CD4-positive, alpha-beta T cell treated with Interleukin-21 for 1 hour (primary cell): ENCODE measurements at regions not wholly inside any gene's neighbourhood (a gene's known extent, or its start where the extent isn't known, plus 50 kb on each side); places are given as distances from the start of the nearest gene placed in this dataset.

Experiments
- DNase-seq: peaks from one replicate; pipeline ENCODE4 v3.0.0-alpha.2; 2020

DNA sequence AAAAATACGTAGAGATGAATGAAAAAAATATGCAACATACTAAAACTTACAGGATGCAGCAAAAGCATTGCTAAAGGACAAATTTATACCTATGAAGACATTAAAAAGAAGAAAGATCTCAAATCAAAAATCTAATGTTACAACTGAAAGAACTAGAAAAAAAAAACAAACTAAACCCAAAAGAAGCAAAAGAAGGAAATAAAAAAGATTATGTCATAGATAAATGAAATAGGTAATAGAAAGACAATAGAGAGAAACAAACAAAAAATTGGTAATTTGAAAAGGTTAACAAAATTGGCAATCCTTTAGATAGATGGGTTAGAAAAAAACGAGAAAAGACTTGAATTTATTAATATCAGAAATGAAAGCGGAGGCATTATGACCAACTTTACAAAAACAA lies 1000.2 kb downstream of the TLE4 start:
- DNase-seq, result no peak

DNA sequence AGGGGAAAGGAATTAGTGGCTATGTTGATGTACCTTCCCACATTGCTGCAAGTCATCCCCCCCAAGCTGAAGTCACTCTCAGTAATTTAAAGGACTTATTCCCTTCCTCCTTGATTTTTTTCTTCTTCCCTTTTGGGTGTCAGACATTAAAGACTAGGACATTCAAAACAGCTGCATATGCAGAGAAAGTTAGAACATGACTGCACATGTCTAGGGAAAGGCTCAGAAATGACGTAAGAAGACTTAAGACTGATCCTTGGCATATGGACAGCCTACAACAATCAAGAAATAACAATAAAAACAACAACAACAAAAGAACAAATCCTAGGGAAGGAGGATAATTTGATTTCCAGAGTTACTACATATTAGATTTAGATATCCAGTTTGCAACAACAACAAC lies 997.5 kb downstream of the TLE4 start:
- DNase-seq, result no peak

DNA sequence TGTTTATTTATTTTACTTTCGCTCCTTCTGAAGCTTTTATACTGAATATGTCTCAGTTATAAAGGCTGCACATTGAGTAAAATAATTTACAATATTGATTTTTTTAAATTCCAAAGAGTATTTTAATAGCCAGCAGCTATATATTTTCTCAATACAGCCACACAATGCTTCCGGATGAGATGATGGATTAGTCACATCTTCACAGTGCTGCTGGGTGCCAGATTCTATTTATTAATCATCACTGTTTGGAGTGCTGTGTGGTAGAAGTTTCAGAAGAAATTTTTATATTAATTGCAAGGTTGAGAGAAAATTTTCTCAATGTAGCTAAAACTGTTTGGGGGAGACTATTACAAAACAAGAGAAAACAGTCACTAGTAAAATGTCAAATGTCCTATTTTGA lies 989.8 kb downstream of the TLE4 start:
- DNase-seq, result no peak

DNA sequence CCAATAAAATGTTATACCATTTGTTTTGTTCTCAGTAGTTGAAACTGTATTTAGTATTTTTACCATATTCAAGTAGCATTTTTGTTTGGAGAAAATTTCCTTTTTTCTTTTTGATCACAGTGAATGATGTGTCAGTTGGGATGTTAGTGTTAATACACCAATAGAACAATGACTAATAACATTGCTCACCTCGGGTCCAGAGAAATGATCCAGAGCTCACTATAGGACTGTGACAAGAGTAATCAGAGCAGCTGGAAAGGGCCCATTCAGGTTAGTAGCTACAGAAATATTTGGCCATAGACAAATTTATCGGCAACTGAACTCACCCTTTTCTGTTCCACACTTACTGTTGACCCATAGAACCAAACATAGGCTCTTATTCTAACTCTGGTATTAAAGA lies 989.2 kb downstream of the TLE4 start:
- DNase-seq, result no peak

DNA sequence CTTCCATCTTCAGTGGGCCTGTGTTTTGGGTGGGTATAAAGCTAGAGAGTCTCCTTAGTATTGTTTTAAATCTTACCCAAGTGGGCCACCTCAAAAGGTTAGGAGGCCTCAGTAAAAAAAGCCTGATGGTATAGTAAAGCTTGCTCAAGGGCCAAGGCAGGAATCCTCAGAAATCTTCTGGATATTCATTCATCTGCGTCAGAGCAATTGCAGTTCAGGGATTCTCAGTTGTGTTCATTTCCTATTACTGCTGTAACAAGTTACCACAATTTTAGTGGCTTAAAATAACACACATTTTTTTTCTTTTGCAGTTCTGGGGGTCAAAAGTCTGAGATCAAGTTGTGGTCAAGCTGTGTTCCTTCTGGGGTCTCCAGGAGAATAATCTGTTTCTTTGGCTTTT lies 985.5 kb downstream of the TLE4 start:
- DNase-seq, result no peak

DNA sequence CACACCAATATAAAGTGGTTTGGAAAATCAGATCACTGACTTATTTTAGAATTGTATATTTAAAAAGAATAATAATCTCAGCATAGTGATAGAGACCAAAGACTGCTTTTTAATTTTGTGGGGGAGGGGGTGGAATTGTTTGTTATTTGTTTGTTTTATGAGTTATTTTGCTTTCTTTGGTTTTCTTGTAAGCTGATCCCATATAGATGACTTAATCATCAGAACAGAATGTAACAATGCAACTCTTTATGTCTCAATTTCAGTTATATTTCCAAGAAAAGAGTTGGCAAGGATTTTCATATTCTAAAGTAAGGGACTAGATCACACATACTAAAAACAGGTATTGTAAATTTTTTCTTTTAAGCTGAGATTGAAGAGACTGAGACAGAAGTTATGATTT lies 984.9 kb downstream of the TLE4 start:
- DNase-seq, result no peak

DNA sequence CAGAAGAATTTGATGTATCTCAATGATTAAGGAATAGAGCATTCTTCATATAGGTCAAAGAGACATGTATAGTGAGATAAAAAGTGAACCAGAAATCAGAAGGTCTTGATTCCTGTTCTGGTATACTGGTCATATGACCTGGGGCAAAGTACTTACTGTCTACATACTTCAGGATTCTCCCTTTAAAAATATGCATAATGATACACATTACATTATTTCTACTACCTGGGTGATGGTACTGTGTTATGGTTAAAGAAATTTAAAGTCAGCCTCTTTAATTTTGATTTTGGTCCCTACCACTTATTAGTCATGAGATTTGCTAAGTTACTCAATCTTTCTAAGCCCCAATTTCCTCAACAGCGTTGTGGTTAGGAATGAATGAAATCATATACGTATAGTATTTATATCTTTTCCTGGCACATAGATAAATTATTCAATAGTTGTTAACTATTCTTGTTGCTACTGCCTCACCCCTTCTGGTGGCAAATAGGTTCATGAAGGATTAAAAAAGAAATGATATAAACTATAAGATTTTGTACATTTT lies 984.1 kb downstream of the TLE4 start:
- no peak for DNase-seq

DNA sequence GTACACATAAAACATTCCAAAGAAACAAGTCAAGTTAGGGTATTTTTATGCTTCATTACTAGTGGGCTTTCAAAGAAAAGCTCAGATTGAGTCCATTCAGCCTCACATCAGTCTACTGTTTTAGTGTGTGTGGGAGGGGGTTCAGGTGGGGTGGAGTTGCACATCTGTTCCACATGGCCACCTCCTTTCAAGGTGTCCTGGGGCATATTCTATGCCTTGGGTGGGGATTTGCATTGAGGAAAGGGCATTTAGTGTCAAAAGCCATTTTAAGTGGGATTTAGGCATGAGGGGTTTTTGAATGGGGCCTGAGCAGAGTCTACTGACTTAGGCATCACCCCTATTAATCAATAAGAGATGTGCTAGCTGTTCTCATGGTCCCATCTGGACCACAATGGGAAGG lies 983.1 kb downstream of the TLE4 start:
- DNase-seq, result no peak

DNA sequence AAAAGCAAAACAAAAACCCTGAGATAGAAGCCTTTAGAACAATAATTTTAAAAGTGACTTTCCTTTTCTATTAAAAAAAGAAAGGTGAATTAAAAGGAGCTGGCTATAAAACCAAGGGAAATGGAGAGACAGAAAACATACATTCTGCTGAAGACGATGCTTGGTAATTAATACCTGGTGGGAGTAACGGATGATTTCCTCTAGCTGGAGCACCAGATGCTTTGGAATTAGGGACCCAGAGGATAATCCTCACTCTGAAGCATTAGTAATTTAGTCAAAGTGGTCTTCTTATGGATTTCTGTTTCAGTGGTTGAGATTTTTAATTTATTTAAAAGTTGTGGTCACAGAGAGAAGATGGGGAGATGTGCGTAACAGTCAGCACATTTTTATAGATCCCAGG lies 982.5 kb downstream of the TLE4 start:
- DNase-seq, result no peak

DNA sequence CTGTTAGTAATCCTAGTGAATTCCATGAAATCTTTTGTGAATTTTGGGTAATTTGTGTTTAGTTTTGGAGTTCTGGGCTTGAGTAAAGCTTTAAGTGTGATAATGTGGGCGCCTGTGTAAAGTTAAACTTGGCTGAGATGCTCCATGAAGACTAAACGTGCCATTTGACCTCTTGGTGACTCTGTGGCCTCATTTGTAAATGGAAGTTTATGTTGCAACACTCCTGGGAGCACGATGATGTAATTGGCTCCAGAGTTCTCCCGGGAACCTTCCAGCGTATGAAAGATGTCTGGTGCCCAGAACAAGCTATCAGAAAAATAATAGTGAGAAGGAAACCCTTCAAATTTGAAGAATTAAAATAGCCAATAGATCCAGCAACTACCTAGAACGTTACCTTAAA lies 981.2 kb downstream of the TLE4 start:
- no peak for DNase-seq

DNA sequence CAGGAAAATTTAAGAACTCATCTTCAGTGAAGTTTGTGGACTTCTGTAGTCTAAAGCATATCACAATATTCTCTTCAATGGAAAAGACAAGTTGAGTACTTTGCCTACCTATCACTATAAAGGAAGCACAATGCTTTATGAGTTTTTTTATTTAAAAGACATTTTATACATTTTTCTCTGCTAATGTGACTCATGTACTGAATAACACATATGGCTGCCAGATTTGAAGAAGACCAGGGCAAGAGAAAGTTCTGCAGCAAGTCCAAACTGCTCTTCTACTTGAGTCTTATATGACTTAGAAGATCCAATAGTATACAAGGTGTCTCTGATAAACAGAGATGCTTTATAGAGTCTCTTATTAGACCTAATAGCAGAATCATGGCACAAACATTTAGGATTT lies 978.4 kb downstream of the TLE4 start:
- DNase-seq, result no peak

DNA sequence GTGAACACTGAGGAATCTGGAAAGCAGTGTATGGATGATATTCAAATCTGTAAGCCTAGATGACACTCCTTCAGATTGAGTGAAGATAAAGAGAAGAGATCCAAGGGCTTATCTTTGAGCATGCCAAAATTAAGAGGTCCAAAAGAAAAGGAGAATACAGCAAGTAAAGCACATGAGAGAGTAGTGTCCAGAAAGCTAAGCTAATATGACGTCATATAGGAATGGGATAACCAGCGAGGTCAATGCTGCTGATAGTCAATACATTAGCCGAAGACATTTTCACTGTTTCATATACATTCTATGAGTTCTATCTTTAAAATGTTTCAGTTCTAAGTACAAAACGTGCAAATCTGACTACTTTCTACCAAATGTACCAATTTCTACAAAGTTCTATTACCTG lies 975.8 kb downstream of the TLE4 start:
- DNase-seq, result no peak

DNA sequence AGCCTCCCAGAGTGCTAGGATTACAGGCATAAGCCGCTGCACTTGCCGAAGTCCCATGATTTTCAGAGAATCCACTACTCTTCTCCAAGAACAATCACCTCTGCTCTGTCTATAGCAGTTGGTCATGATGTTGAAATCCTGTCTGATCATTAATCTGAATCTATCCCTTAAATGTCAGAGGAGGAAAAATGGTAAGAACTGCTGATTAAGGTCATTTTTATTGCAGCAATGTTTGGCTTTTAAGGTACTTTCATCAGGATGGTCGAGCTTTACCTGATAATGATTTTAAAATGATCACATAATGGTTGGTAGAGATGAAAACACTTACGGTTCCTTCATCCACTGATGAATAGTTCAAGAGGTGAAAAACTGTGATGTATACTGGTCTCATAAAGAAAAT lies 968.6 kb downstream of the TLE4 start:
- DNase-seq, result no peak

DNA sequence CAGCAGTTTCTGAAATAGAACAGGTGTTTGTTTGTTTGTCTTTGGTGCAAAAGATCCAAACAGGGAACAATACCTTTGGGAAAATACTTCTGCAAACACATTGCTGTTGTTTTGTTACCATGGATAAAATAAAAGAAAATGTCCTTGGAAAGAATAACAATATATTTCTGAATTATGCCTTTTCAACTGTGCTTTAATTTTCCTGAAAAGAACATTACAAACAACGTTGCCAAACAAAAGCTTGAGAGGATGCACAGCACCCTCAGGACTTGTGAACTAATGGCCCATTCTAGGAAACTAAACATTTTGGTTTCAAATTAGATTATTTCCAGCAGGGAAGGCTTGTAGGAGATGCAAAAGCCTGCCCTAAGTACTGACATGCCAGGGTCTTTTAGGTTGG lies 967.2 kb downstream of the TLE4 start:
- no peak for DNase-seq

DNA sequence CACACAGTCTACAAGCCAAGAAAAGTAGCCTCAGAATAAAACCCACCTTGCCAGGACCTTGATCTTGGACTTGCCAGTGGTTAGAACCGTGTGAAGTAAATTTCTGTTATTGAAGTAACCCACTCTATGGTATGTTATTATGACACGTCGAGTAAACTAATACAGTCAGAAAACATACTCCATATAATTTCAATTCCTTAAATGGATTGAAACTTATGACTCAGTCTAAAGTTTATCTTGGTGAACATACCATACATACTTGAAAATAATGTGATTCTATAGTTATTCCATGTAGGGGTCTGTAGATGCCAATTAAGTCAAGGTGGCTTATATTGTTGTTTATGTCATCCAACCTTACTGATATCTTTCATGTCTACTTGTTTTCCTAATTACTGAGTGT lies 950.7 kb downstream of the TLE4 start:
- no peak for DNase-seq

DNA sequence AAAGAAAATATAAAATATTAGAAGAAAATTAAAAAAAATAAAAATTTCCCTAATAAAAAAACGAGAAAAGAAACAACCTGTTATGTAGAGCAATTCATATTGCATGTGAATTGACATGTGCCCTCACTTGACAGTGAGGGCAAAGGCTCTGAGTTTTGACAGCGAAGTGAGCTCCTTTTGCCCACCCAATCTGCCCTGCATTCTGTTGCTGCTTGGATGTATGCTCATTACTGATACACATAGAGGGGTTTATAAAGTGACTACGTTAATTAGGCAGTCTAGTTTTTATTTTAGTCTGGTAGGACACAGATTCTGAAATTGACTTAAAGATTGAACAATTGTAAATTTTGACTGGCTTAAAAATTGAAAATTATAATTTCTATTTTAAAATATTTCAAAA lies 949.4 kb downstream of the TLE4 start:
- DNase-seq, result no peak

DNA sequence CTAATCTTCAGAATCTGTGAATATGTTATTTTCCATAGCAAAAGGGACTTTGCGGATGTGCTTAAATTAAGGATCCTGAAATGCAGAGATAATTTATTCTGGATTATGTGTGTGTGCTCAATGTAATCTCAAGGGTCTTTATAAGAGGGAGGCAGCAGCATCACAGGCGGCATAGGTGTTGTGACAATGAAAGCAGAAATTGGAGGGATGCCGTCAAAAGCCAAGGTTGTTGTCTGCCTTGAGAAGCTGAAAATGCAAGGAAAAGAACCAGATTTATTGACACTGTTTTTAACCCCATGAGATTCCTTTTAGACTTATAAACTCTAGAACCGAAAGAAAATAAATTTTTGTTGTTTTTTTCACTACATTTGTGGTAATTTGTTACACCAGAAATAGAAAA lies 948.5 kb downstream of the TLE4 start:
- DNase-seq, result no peak

DNA sequence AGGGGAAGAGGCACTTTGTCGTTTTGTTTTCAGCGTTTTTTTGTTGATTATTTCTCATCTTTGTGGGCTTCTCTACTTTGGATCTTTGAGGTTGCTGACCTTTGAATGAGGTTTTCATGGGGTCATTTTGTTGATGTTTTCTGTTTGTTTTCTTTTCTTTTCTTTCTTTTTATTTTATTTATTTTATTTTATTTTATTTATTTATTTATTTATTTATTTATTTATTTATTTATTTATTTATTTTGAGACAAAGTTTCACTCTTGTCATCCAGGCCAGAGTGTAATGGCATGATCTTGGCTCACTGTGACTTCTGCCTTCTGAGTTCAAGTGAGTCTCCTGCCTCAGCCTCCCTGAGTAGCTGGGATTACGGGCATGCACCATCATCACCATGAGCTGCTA lies 946.7 kb downstream of the TLE4 start:
- no peak for DNase-seq

DNA sequence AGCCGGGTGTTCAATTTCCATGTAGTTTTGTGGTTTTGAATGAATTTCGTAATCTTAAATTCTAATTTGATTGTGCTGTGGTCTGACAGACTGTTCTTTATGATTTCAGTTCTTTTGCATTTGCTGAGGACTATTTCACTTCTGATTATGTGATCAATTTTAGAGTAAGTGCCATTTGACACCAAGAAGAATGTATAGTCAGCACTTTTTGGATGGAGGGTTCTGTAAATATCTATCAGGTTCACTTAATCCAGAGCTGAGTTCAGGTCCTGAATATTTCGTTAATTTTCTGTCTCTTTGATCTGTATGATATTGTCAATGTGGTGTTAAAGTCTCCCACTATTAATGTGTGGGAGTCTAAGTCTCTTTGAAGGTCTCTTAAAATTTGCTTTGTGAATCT lies 944.9 kb downstream of the TLE4 start:
- DNase-seq, result no peak

DNA sequence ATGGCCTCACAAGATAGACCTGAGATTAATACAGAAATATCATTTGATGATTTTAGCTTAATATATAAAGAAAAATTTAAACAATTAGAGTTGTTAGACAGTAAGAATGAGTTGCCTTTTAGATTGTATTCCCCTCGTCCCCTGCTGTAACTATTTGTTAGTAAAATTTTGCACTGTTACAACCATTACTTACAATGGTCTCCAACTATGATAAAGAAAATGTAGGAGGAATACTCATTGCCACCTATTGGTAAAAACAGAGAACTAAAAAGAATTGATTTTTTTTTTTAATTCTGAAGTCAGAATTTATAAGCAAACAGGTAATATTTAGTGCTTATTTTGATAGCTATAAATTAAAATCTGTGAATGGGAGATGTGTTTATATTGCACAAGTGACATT lies 937.6 kb downstream of the TLE4 start:
- DNase-seq, result no peak

DNA sequence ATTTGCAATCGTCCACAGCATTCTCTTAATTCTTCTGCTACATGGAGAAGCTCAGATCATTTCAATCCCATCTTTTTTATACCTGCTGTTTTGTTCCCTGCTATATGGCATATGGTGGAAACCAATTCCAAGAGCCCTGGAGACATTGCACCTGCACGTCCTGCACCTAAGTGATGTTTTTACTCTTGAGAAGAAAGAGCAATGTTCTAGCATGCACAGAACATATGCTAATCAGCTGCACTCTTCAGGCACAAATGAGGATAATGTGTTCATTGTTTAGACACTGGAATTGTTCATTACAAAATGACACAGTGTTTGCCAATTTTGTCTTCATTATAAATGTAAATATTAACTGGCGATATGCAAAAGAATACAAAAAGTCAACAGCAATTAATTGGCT lies 935.8 kb downstream of the TLE4 start:
- no peak for DNase-seq

DNA sequence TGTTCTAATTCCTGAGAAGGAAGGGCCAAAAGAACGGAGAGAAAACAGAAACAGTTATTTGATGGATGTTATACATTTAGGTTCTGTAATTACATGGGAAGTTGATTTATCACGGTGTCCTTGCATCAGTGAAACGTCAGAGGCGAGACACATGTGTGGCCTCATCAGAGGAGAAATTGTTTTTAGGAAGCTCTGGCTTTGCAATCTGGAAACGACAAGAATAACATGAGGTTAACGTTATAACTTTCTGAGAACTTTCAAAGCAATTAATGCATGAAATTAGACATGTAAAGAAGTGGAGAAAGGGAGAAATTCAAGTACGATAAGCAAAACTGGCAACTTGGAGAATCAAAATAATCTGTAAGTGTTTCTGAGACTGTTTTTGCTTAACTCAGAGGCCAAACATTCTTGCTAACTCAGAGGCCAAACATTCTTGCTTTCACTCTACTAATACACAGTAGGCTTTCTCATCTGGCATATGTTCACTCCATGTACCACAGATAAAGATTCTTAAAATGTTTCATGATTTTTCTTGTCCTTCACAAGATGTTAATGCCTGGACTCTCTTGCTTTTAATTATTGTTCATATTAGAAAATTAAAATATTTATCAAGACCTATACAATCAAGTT lies 933.0 kb downstream of the TLE4 start:
- no peak for DNase-seq

DNA sequence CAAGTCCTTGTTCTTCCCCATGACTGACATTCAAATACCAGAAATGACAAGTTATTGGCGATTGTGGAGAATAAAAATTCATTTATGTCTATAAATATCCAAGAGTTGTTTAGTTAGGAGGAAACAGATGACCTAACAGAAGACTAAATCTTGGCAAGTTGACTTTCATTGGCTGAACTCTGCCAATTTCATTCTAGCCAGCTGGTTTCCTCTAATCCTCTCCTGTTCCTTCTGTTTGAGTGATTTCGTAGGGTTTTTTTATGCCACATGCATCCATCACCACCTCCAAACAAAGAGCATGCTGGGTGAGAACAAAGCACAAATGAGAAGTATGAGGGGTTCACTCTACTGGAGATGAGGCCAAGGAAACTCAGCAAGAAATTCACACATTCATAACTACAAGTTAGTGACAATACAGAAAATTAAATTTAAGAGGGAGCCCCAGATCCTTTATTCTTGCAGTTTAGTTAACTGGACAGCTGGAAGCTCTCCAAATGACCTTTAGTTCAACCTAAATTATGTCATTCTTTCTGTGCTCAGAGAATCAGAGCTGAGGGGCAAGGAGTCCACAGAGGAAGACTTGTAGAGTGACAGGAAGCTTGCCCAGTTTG lies 932.0 kb downstream of the TLE4 start:
- DNase-seq, result no peak

DNA sequence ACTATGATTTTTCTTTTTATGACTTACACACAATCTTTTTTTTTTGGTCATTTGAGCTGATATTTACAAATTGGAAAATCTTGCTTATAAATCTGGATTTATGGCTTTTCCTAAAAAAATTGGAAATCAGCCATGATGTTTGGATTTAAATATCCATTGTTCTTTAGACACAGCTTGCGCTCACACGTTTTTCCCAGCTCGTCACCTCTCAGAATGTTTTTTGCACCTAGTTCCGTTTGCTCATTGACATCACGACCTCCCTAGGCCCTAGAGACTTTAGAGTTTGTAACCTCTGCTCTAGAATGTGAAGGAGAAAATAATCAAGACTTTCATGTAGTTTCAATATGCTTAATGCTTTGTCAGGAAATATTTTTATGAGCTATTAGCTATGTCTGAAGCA lies 930.5 kb downstream of the TLE4 start:
- no peak for DNase-seq

DNA sequence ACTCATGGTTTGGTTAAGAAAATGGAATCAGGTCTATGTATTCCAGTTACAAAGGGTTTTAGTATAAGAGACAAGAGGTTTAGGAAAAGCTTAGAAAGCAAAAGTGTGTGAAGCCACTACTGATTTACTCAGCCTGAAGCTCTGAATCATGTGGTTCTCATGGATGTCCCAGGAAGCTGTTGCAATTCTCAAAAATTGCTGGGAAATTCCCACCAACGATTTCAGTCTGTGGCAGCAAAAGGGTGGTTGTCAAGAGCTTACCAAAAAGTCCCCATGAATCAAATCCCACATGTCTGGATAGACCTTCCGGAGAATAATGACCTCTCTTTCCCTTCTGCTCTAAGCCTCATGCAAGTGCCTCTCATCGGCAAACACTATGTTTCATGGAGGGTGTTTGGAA lies 929.9 kb downstream of the TLE4 start:
- DNase-seq, result no peak
